Common myeloid progenitor, CD34-positive (primary cell): ENCODE measurements at regions not wholly inside any gene's neighbourhood (a gene's known extent, or its start where the extent isn't known, plus 50 kb on each side); places are given as distances from the start of the nearest gene placed in this dataset.

Source experiments
- CTCF ChIA-PET: fragments of 350-600 bp; sonication (Branson Sonifier 250); formaldehyde crosslinking; loops from one replicate; lab custom pipeline; 2021; ENCODE audit warnings: antibody characterized with exemption; lab: Charles Lee
- POLR2A ChIA-PET: fragments of 350-600 bp; sonication (Branson Sonifier 250); formaldehyde crosslinking; loops from one replicate; lab custom pipeline; 2021; ENCODE audit warnings: antibody characterized with exemption; lab: Charles Lee
- DNase-seq, 3 donors: peaks; one replicate each; pipeline versions ENCODE4 v3.0.0 to v3.0.0-alpha.2; 2013
- H3K27ac ChIP-seq, 2 experiments: 1 replicate in 1 of 2; 2 replicates in 1 of 2; pipeline ENCODE4 v1.7.0; 2013; ENCODE audit warnings: inconsistent platforms in 2 of 2, low read length in 2 of 2, mild to moderate bottlenecking in 2 of 2, low read depth in 1 of 2, moderate library complexity in 1 of 2; ENCODE audit not compliant: severe bottlenecking in 2 of 2, insufficient read depth in 1 of 2, poor library complexity in 1 of 2
- H3K27me3 ChIP-seq, 5 experiments: replicated peaks in 2 of 5; 1 replicate in 3 of 5; 2 replicates in 2 of 5; pipeline versions ENCODE4 v1.6.1 to v1.7.0; 2013; ENCODE audit warnings: low read length in 4 of 5, mild to moderate bottlenecking in 2 of 5, moderate library complexity in 2 of 5, inconsistent platforms in 1 of 5; ENCODE audit not compliant: insufficient read depth in 5 of 5, control insufficient read depth in 4 of 5
- H3K36me3 ChIP-seq, 4 experiments: 1 replicate in 2 of 4; 2 replicates in 2 of 4; pipeline versions ENCODE4 v1.6.1 to v1.7.0; 2013; ENCODE audit warnings: low read length in 3 of 4, control low read depth in 1 of 4, mild to moderate bottlenecking in 1 of 4; ENCODE audit not compliant: control insufficient read depth in 4 of 4, insufficient read depth in 4 of 4
- H3K4me1 ChIP-seq, 4 experiments: 1 replicate in 3 of 4; 2 replicates in 1 of 4; pipeline versions ENCODE4 v1.6.1 to v1.7.1; 2013; ENCODE audit warnings: low read length in 3 of 4, mild to moderate bottlenecking in 3 of 4, control low read depth in 1 of 4, inconsistent platforms in 1 of 4, moderate library complexity in 1 of 4; ENCODE audit not compliant: control insufficient read depth in 4 of 4, insufficient read depth in 4 of 4; ENCODE audit errors: control extremely low read depth in 1 of 4
- H3K4me3 ChIP-seq, 7 experiments: 1 replicate in 4 of 7; 2 replicates in 3 of 7; pipeline versions ENCODE4 v1.5.1 to v1.7.0; 2013; ENCODE audit warnings: mild to moderate bottlenecking in 7 of 7, low read length in 6 of 7, moderate library complexity in 6 of 7, inconsistent platforms in 2 of 7, low read depth in 2 of 7, control low read depth in 1 of 7; ENCODE audit not compliant: insufficient read depth in 4 of 7, control insufficient read depth in 1 of 7; ENCODE audit errors: extremely low read depth in 1 of 7
- H3K9me3 ChIP-seq, 5 experiments: 1 replicate in 4 of 5; 2 replicates in 1 of 5; pipeline versions ENCODE4 v1.6.1 to v1.7.1; 2013; ENCODE audit warnings: low read length in 4 of 5, mild to moderate bottlenecking in 2 of 5, inconsistent platforms in 1 of 5, low read depth in 1 of 5, moderate library complexity in 1 of 5; ENCODE audit not compliant: control insufficient read depth in 4 of 5, insufficient read depth in 2 of 5; ENCODE audit errors: control extremely low read depth in 1 of 5
- WGBS: methylation state at CpG from one replicate; pipeline ENCODE4 v1.1.5; 2013; ENCODE audit not compliant: insufficient coverage; 5-methylcytosine and 5-hydroxymethylcytosine counted together

DNA sequence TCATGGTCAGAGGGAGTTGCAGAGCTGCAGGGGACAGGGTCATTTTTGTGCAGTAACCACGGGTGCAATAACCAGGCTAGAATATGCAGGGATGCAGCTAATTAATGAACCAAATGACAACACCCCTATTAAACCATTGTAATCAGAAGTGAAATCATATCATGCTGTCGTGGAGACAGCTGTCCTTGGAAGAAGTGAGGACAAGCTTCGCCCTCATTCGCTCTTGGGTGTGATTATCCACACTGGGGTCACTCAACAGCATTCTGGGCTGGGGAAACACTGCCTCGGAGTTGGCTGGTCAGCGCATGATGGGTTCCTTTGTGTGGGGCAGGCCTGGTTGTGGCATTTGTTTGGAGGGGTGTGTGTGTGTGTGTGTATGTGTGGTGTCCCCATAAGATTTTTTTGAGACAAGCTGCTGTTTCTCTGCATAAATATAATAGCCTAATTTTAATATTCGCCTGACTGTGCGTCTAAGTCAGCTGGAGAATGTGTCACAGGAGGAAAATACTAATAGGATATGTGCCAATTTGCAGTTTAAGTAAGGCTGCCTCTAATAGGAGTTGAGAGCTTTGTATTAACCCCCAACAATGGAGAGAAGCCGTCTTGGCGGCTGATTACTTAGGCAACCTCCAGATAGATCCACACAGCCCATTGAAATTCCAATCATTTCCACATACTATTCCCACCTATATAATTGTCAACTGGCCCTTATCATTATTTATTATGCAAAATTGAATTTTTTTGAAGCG is 149.4 kb downstream of the DNAJB6 start:
- Histone ChIP-seq H3K27ac (no peak overlapping the region), H3K36me3 (no peaks in the 10 kb centered on the region), H3K4me1 (peaks cover 0 to 6% (median 4%) of the 10 kb centered on the region in 4 experiments), H3K27me3 (peaks cover 0 to 10% (median 0%) of the 10 kb centered on the region in 5 experiments), H3K9me3 (peaks cover 0 to 2% (median 0%) of the 10 kb centered on the region in 5 experiments), H3K4me3 (no peak overlapping the region)
- POLR2A ChIA-PET = no interaction called here
- no peak for DNase-seq
- 100% methylated on average over 2 of the region's 11 CpGs for WGBS
- CTCF ChIA-PET = no interaction called here

DNA sequence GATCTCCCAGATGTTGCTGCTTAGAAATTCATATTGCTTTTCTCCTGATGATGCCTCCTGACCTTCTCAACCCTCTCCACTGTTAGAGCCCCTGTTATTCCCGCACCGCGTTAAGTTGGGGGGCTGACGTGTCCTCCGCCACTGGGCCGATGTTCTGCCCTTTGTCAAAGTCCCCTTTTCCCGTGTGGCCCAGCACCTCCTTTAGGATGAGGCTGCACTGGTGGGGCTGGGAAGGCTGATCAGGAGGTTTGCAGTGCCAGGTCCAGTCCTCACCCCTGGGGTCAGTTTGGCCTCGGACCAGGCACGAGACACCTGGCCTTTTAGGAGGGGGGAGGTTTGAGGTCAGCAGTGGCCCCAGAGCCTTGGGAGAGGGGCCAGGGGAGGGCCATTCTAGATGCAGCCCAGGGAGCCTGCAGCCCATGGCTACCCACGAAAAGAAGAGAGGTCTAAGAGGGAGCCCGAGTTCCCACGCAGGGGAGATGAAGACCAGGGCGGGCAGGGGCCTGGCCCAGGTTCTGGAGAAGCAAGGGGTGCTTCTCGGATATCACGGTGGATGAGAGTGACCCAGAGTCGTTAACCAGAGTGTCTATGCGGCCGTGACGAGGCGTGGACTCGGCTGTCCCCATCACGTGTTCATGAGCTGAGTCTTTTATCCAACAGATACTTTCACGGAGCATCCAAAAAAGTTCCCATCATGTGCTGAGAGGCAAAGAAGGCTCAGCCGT is 150.4 kb downstream of the DNAJB6 start:
- Histone ChIP-seq H3K36me3 (no peaks in the 10 kb centered on the region), H3K4me3 (no peak overlapping the region), H3K4me1 (peaks cover 0 to 6% (median 4%) of the 10 kb centered on the region in 4 experiments), H3K27ac (no peak overlapping the region), H3K9me3 (peaks cover 0 to 3% (median 3%) of the 10 kb centered on the region in 5 experiments), H3K27me3 (peaks cover 0 to 10% (median 0%) of the 10 kb centered on the region in 5 experiments)
- ChIA-PET CTCF (no interaction called here), POLR2A (no interaction called here)
- no peak for DNase-seq
- WGBS = 93% methylated on average over 22 of the region's 24 CpGs

DNA sequence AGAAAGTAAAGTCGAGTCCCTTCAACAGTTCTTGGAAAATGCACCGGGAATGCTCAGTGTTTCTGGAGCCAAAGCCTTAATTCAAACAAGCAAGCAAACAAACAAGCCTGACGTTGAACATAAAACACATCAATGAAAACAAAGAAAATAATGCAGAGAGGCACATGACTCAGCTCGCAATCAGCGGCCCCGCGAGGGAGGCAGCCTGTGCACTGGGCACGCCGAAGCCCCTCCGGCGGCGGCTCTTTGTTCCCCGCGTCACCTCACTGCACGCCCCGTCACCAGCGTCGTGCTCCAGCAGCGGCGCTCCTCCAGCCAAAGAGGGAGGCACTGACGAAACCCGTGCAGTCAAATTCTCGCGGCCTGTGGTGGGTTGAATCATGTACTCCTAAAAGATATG is 151.5 kb downstream of the DNAJB6 start:
- Histone ChIP-seq H3K36me3 (no peaks in the 10 kb centered on the region), H3K27ac (no peak overlapping the region), H3K4me1 (peaks cover 0 to 6% (median 4%) of the 10 kb centered on the region in 4 experiments), H3K9me3 (peaks cover 0 to 3% (median 3%) of the 10 kb centered on the region in 5 experiments), H3K27me3 (peaks cover 0 to 15% (median 4%) of the 10 kb centered on the region in 5 experiments), H3K4me3 (no peak overlapping the region)
- 97% methylated on average over 23 of the region's 24 CpGs for WGBS
- DNase-seq = no peak
- ChIA-PET CTCF (no interaction called here), POLR2A (no interaction called here)

DNA sequence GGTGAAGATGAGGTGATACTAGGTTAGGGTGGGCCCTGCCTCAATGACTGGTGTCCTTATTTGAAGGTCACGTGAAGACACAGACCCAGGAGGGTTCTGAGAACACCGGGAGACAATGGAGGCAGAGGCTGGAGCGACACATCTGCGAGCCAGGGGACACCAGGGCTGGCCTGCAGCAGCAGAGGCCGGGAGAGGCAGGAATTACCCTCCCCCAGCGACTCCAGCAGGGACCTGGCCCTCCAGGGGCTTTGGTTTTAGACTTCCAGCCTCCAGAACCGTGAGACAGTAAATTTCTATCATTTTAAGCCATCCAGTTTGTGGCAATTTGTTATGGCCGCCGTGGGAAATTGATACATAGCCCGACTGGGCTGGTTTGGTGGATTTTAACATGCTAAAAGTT is 152.2 kb downstream of the DNAJB6 start:
- peaks cover 0 to 3% (median 3%) of the 10 kb centered on the region in 5 experiments for H3K9me3 ChIP-seq
- CTCF ChIA-PET = no interaction called here

More for the DNA sequence above, 152.2 kb downstream of the DNAJB6 start:
- no peak overlapping the region for H3K4me3 ChIP-seq
- POLR2A ChIA-PET = no interaction called here
- peaks cover 0 to 22% (median 4%) of the 10 kb centered on the region in 5 experiments for H3K27me3 ChIP-seq
- no peak for DNase-seq
- H3K4me1 ChIP-seq = peaks cover 0 to 6% (median 4%) of the 10 kb centered on the region in 4 experiments
- H3K27ac ChIP-seq = no peak overlapping the region
- no peaks in the 10 kb centered on the region for H3K36me3 ChIP-seq
- 94% methylated on average over 10 of the region's 10 CpGs for WGBS
